Uterus (tissue), 3 donors: ENCODE measurements at regions not wholly inside any gene's neighbourhood (a gene's known extent, or its start where the extent isn't known, plus 50 kb on each side); places are given as distances from the start of the nearest gene placed in this dataset.
"Not testable (repeated sequence)": the region's sequence is repeated elsewhere in the genome, so short reads cannot be mapped to it uniquely, and the experiment has no call there.

ENCODE experiments used
- DNase-seq, 2 donors: peaks; one replicate each; pipeline ENCODE4 v3.0.0-alpha.2; 2019 to 2020
- H3K27ac ChIP-seq, 2 donors: fragments of 200-600 bp; sonication (generic); 1 replicate in 1 of 2; 2 replicates in 1 of 2; pipeline ENCODE4 v1.5.1; 2016 to 2018
- H3K27me3 ChIP-seq, 2 donors: fragments of 200-600 bp; sonication (generic); one replicate each; pipeline ENCODE4 v1.5.1; 2018 to 2019; ENCODE audit warnings: control low read depth in 1 of 2
- H3K36me3 ChIP-seq, 2 donors: fragments of 200-600 bp; sonication (generic); one replicate each; pipeline ENCODE4 v1.5.1; 2019; ENCODE audit warnings: control low read depth in 1 of 2
- H3K4me1 ChIP-seq, 2 donors: fragments of 200-600 bp; sonication (generic); one replicate each; pipeline ENCODE4 v1.5.1; 2018 to 2019; ENCODE audit warnings: control low read depth in 1 of 2
- H3K4me3 ChIP-seq, 2 donors: fragments of 200-600 bp; sonication (generic); 1 replicate in 1 of 2; 2 replicates in 1 of 2; pipeline ENCODE4 v1.5.1; 2018 to 2019; ENCODE audit warnings: mild to moderate bottlenecking in 1 of 2
- H3K9me3 ChIP-seq, 2 donors: fragments of 200-600 bp; sonication (generic); one replicate each; pipeline ENCODE4 v1.5.1; 2019; ENCODE audit warnings: control low read depth in 1 of 2
- CTCF ChIP-seq, 4 experiments: fragments of 200-600 bp in 2 of 4; fragments of 450-650 bp in 2 of 4; sonication (generic) in 2 of 4; IDR thresholded peaks; one replicate each; pipeline ENCODE4 v1.5.1; 2016 to 2019; ENCODE audit warnings: antibody characterized with exemption in 4 of 4, mild to moderate bottlenecking in 2 of 4, moderate library complexity in 1 of 4
- POLR2A ChIP-seq, 2 donors: fragments of 450-650 bp; IDR thresholded peaks; one replicate each; pipeline ENCODE4 v1.6.1; 2016; ENCODE audit warnings: antibody characterized with exemption in 2 of 2, mild to moderate bottlenecking in 1 of 2, moderate library complexity in 1 of 2
- intact Hi-C: fragments of 100-400 bp; cut with DNase I; formaldehyde crosslinking; loops from one replicate; pipeline ENCODE4 v1.15.1; 2023; ENCODE audit warnings: low total_unique reads
- donor health status: DM: yes; HTN: yes; CAD: no.

GRCh38 chr13:62721893-62722292, 1306.2 kb upstream of the PCDH20 start:
- Histone ChIP-seq H3K9me3 (no peaks in the 10 kb centered on the region), H3K27me3 (no peaks in the 10 kb centered on the region), H3K36me3 (no peaks in the 10 kb centered on the region), H3K27ac (no peak overlapping the region), H3K4me1 (no peaks in the 10 kb centered on the region), H3K4me3 (no peak overlapping the region)
- no peak for TF ChIP-seq CTCF (IDR thresholded peaks at IDR 0.05)
- TF ChIP-seq POLR2A (IDR thresholded peaks at IDR 0.05): no peak
- intact Hi-C loops: no loop called here
- DNase-seq: no peak

- H3K9me3 ChIP-seq, DNase-seq, H3K4me3 ChIP-seq, intact Hi-C loops, H3K27me3 ChIP-seq, H3K4me1 ChIP-seq, H3K36me3 ChIP-seq, H3K27ac ChIP-seq: not testable (repeated sequence)
These were observed 1296.3 kb upstream of the PCDH20 start for GRCh38 chr13:62711948-62712347.

GRCh38 chr13:62710787-62711186, 1295.1 kb upstream of the PCDH20 start:
- H3K27ac ChIP-seq: no peak overlapping the region
- H3K4me3 ChIP-seq: no peak overlapping the region
- H3K9me3 ChIP-seq: no peaks in the 10 kb centered on the region
- H3K27me3 ChIP-seq: no peaks in the 10 kb centered on the region
- no peaks in the 10 kb centered on the region for H3K36me3 ChIP-seq
- no peak for TF ChIP-seq POLR2A (IDR thresholded peaks at IDR 0.05)
- H3K4me1 ChIP-seq: no peaks in the 10 kb centered on the region
- DNase-seq: no peak
- intact Hi-C loops: no loop called here

GRCh38 chr13:62706048-62706447, 1290.4 kb upstream of the PCDH20 start:
- H3K27me3 ChIP-seq: no peaks in the 10 kb centered on the region
- no peaks in the 10 kb centered on the region for H3K4me1 ChIP-seq
- DNase-seq: no peak
- H3K27ac ChIP-seq: no peak overlapping the region
- H3K9me3 ChIP-seq: no peaks in the 10 kb centered on the region
- H3K36me3 ChIP-seq: no peaks in the 10 kb centered on the region
- intact Hi-C loops: no loop called here
- no peak overlapping the region for H3K4me3 ChIP-seq
- TF ChIP-seq POLR2A (IDR thresholded peaks at IDR 0.05) (no peak), CTCF (IDR thresholded peaks at IDR 0.05) (no peak)

- no peak for DNase-seq
- intact Hi-C loops: no loop called here
- TF ChIP-seq CTCF (IDR thresholded peaks at IDR 0.05): no peak
- no peak for TF ChIP-seq POLR2A (IDR thresholded peaks at IDR 0.05)
- H3K9me3 ChIP-seq: no peaks in the 10 kb centered on the region
- H3K36me3 ChIP-seq: no peaks in the 10 kb centered on the region
- no peaks in the 10 kb centered on the region for H3K27me3 ChIP-seq
- no peak overlapping the region for H3K4me3 ChIP-seq
- H3K4me1 ChIP-seq: no peaks in the 10 kb centered on the region
- no peak overlapping the region for H3K27ac ChIP-seq
These were observed 1289.2 kb upstream of the PCDH20 start for GRCh38 chr13:62704875-62705274.

- no peak overlapping the region for H3K4me3 ChIP-seq
- H3K4me1 ChIP-seq: no peaks in the 10 kb centered on the region
- TF ChIP-seq CTCF (IDR thresholded peaks at IDR 0.05): no peak
- TF ChIP-seq POLR2A (IDR thresholded peaks at IDR 0.05): no peak
- H3K36me3 ChIP-seq: no peaks in the 10 kb centered on the region
- intact Hi-C loops: no loop called here
- no peaks in the 10 kb centered on the region for H3K27me3 ChIP-seq
- no peak for DNase-seq
- no peaks in the 10 kb centered on the region for H3K9me3 ChIP-seq
- H3K27ac ChIP-seq: no peak overlapping the region
These were observed 1286.9 kb upstream of the PCDH20 start for GRCh38 chr13:62702502-62702901.
